ENCODE measurements at regions not wholly inside any gene's neighbourhood (a gene's known extent, or its start where the extent isn't known, plus 50 kb on each side); places are given as distances from the start of the nearest gene placed in this dataset.
A peak's percentile ranks its signal among the peaks of the same experiment; 100 is the strongest.

DNA sequence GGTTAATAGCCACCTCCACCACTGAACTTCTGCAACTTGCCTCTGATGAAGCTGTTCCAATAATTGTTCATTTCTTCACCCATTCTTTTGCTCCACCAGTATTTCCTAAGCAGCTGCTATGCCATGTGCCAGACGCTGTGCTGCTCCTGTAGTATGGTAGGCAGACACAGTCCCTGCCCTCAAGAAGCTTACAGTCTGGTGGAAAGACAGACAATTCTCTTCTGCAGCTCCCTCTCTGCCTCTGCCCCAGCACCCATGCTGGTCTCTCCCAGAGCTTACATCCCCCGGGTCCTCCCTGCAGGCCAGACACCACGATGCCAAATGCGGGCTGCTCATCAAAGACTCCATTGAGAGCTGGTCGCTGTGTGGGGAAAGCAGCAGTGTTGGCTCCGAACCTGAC is 111.6 kb upstream of the ESRRB start:
- no peak for DNase-seq (ENCODE audit: low spot score)
- in situ Hi-C loops (cut with MboI; ENCODE audit: low sequenced_read_pairs, unreplicated experiment), result no loop called here
- TF ChIP-seq, protein P1, sequence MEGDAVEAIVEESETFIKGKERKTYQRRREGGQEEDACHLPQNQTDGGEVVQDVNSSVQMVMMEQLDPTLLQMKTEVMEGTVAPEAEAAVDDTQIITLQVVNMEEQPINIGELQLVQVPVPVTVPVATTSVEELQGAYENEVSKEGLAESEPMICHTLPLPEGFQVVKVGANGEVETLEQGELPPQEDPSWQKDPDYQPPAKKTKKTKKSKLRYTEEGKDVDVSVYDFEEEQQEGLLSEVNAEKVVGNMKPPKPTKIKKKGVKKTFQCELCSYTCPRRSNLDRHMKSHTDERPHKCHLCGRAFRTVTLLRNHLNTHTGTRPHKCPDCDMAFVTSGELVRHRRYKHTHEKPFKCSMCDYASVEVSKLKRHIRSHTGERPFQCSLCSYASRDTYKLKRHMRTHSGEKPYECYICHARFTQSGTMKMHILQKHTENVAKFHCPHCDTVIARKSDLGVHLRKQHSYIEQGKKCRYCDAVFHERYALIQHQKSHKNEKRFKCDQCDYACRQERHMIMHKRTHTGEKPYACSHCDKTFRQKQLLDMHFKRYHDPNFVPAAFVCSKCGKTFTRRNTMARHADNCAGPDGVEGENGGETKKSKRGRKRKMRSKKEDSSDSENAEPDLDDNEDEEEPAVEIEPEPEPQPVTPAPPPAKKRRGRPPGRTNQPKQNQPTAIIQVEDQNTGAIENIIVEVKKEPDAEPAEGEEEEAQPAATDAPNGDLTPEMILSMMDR (IDR thresholded peaks at IDR 0.05; ENCODE audit: borderline replicate concordance, control extremely low read depth, extremely low read depth, insufficient read depth, missing control alignments), result no peak

DNA sequence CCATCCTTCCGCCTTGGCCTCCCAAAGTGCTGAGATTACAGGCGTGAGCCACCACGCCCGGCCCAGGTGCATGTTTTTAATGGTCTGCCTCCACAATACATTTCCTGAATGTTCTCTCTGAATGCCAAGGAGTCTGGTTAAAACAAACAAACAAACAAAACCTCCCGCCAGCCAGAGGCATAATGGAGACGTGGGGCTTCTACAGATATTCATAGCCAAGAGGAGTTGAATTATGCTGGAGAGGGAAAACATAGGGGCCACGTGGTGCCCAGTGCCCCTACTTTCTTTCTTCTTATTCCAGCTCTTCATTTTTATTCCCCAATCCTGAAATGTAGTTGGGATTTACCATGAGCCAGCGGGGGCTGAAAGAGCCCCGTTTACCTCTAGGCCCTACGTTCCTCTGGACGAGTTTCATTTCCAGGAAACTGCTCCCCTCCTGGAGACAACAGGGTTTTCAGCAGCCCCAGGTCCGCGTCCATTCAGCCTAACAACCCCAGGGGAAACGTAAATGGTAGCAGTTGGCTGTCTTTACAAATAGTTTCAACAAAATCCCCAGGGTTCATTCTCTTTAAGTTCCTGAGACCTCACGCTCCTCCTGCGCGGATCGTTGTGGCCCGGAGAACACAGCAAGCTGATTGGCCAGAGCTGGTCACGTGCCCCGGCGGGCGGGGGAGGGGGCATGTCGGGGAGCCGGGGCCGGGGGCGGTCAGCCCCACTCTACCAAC is 108.5 kb upstream of the ESRRB start:
- TF ChIP-seq, protein P1 (IDR thresholded peaks at IDR 0.05; ENCODE audit: borderline replicate concordance, control extremely low read depth, extremely low read depth, insufficient read depth, missing control alignments), result no peak
- DNase-seq (ENCODE audit: low spot score), result peak; percentile 56
- in situ Hi-C loops (cut with MboI; ENCODE audit: low sequenced_read_pairs, unreplicated experiment), result no loop called here

DNA sequence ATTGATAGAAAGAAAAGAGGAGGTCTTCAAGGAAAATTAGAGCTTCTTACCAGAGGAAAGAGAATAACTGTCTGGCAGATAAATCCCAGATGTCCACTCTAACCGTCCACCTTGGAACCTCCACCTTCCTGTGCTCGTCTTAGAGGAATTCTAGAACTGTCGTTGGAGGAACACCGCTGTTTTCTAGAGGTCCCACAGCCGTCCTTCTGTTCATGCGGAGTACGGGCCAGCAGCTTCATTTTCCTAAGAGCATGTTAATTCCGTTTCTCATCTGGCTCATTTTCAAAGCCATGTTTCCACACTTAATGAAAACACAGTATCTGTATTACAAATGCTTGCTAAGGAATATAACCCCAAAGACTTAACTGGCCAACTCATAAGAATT is 107.9 kb upstream of the ESRRB start:
- TF ChIP-seq, protein P1 (IDR thresholded peaks at IDR 0.05; ENCODE audit: borderline replicate concordance, control extremely low read depth, extremely low read depth, insufficient read depth, missing control alignments), result no peak
- DNase-seq (ENCODE audit: low spot score), result no peak
- in situ Hi-C loops (cut with MboI; ENCODE audit: low sequenced_read_pairs, unreplicated experiment), result no loop called here

DNA sequence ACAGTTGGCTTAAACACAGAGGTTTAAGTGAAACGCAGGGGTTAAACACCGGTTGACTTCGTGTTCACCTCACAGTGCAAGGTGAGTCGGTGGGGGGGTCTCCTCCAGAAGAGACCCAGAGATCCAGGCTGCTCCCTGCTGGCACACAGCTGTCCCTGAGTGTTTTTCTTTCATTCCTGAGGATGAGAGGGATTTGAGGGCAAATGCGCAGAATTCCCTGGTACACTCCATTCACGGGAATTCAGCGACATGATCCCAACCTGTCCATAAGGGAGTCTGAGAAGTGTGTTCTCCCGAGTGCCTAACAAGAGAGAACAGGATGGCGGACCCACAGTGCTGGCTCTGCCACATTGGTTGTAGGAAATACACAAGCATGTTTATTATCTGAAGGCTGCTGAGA is 107.2 kb upstream of the ESRRB start:
- TF ChIP-seq, protein P1 (IDR thresholded peaks at IDR 0.05; ENCODE audit: borderline replicate concordance, control extremely low read depth, extremely low read depth, insufficient read depth, missing control alignments), result no peak
- DNase-seq (ENCODE audit: low spot score), result no peak
- in situ Hi-C loops (cut with MboI; ENCODE audit: low sequenced_read_pairs, unreplicated experiment), result no loop called here

DNA sequence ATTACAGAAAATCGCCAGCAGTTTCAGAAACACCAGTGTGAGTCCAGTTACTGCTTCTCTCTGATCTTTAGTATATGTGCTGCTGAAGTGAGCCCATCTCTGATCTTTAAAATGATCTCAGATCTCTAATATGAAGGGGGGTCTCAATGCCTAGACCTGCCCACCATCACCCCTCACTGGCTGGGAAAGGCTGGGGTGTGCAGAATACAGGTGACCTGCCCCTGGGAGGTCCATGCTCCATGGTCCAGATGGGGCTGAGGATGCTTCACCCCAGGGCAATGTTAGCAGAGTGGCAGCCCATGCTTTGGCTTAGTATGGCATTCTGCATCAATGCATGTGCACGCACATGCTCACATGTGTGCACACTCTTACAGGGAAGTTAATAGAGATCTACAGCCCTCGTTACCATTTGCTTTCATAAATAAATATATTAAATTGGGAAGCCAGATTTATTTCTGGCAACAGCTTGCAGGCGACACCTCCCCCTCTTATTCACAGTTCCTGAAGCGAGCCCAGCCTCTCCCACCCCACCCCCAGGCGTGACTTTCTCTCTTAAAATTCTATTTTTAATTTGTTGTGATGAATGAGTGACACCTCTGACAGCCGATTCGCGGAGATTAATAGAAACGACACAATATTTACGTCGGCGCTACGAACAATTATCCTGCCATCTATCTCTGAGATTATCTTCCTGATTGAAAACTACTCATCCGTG is 104.7 kb upstream of the ESRRB start:
- DNase-seq (ENCODE audit: low spot score), result no peak
- in situ Hi-C loops (cut with MboI; ENCODE audit: low sequenced_read_pairs, unreplicated experiment), result no loop called here
- TF ChIP-seq, protein P1 (IDR thresholded peaks at IDR 0.05; ENCODE audit: borderline replicate concordance, control extremely low read depth, extremely low read depth, insufficient read depth, missing control alignments), result no peak

DNA sequence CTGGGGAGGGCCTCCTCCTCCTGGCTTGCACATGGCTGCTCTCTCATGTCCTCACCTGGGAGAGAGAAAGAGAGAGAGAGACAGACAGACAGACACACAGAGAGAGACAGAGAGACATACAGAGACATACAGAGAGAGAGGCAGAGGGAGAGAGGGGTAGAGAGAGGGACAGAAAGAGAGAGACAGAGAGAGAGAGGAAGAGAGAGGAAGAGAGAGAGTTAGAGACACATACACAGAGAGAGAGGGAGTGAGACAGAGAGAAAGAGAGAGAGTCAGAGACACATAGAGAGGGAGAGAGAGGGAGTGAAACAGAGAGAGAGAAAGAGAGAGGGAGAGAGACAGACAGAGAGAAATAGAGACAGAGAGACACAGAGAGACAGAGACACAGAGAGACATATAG is 103.6 kb upstream of the ESRRB start:
- in situ Hi-C loops (cut with MboI; ENCODE audit: low sequenced_read_pairs, unreplicated experiment), result no loop called here
- DNase-seq (ENCODE audit: low spot score), result no peak
- TF ChIP-seq, protein P1 (IDR thresholded peaks at IDR 0.05; ENCODE audit: borderline replicate concordance, control extremely low read depth, extremely low read depth, insufficient read depth, missing control alignments), result no peak
